ENCODE measurements at regions not wholly inside any gene's neighbourhood (a gene's known extent, or its start where the extent isn't known, plus 50 kb on each side); places are given as distances from the start of the nearest gene placed in this dataset.

GRCh38 chr5:106601620-106602019 lies 1069.1 kb downstream of the EFNA5 start:
- TF ChIP-seq, protein P1, sequence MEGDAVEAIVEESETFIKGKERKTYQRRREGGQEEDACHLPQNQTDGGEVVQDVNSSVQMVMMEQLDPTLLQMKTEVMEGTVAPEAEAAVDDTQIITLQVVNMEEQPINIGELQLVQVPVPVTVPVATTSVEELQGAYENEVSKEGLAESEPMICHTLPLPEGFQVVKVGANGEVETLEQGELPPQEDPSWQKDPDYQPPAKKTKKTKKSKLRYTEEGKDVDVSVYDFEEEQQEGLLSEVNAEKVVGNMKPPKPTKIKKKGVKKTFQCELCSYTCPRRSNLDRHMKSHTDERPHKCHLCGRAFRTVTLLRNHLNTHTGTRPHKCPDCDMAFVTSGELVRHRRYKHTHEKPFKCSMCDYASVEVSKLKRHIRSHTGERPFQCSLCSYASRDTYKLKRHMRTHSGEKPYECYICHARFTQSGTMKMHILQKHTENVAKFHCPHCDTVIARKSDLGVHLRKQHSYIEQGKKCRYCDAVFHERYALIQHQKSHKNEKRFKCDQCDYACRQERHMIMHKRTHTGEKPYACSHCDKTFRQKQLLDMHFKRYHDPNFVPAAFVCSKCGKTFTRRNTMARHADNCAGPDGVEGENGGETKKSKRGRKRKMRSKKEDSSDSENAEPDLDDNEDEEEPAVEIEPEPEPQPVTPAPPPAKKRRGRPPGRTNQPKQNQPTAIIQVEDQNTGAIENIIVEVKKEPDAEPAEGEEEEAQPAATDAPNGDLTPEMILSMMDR (conservative IDR thresholded peaks at IDR 0.05) = no peak
- TF ChIP-seq ZFX (IDR thresholded peaks at IDR 0.05) = no peak
- no peak overlapping the region for H3K27ac ChIP-seq

GRCh38 chr5:106600803-106601202 lies 1069.9 kb downstream of the EFNA5 start:
- no peak overlapping the region for H3K27ac ChIP-seq
- no peak for TF ChIP-seq ZFX (IDR thresholded peaks at IDR 0.05)
- TF ChIP-seq, protein P1 (conservative IDR thresholded peaks at IDR 0.05) = no peak

- no peak overlapping the region for H3K27ac ChIP-seq
- TF ChIP-seq, protein P1 (conservative IDR thresholded peaks at IDR 0.05) = no peak
- TF ChIP-seq ZFX (IDR thresholded peaks at IDR 0.05) = no peak
Measured at GRCh38 chr5:106595864-106596263, 1074.9 kb downstream of the EFNA5 start.

DNA sequence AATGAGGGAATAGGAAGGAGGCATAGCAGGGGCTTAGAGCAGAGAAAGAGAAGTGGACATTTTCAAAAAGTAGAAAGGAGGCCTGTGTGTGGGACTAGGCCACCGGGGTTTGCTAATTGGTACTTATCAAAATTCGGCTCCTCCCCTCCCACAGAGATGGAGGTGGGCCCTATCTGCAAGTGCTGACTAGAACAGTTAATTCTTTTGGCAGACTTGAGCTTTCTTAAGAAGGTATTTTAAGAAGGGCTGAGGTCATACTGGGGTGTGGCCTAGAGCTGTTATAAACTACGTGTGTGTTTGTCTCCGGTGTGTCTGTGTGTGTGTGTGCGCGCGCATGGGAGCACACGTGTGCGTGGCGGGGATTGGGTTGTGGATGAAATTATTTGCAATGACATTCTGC lies 1086.5 kb downstream of the EFNA5 start:
- TF ChIP-seq ZFX (IDR thresholded peaks at IDR 0.05) = no peak
- TF ChIP-seq, protein P1 (conservative IDR thresholded peaks at IDR 0.05) = no peak
- no peak overlapping the region for H3K27ac ChIP-seq

DNA sequence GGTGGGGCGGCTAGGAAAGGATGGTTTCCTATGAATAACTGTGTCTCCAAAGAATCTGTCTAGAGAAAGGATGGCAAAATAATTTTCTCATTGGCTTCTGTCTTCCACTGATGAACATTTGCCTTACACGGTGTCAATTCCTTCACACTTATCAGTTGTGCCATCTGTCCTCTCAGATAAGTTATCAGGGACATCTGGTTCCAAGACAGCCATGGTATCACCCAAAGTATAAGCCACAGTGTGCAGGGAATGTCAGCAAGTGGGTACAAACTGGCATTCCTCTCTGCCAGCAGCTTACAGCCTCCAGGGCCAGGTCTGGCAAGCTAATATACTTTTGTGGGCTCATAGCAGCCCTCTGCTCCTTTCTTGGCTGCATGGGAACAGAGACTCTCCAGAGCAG lies 1092.0 kb downstream of the EFNA5 start:
- no peak overlapping the region for H3K27ac ChIP-seq
- TF ChIP-seq, protein P1 (conservative IDR thresholded peaks at IDR 0.05) = no peak
- TF ChIP-seq ZFX (IDR thresholded peaks at IDR 0.05) = no peak

- no peak overlapping the region for H3K27ac ChIP-seq
- no peak for TF ChIP-seq ZFX (IDR thresholded peaks at IDR 0.05)
Measured at GRCh38 chr5:106574820-106575219, 1095.9 kb downstream of the EFNA5 start.

GRCh38 chr5:106566031-106566430 lies 1104.7 kb downstream of the EFNA5 start:
- no peak overlapping the region for H3K27ac ChIP-seq
- no peak for TF ChIP-seq ZFX (IDR thresholded peaks at IDR 0.05)
- TF ChIP-seq, protein P1 (conservative IDR thresholded peaks at IDR 0.05) = no peak

GRCh38 chr5:106545325-106545724 lies 1125.4 kb downstream of the EFNA5 start:
- H3K27ac ChIP-seq = no peak overlapping the region
- no peak for TF ChIP-seq ZFX (IDR thresholded peaks at IDR 0.05)
- TF ChIP-seq, protein P1 (conservative IDR thresholded peaks at IDR 0.05) = no peak
